Stimulated activated CD4-positive, alpha-beta T cell treated with anti-CD3 and anti-CD28 coated beads, TNF-alpha, amount 100 ng/mL, for 48 hours (primary cell): ENCODE measurements at regions not wholly inside any gene's neighbourhood (a gene's known extent, or its start where the extent isn't known, plus 50 kb on each side); places are given as distances from the start of the nearest gene placed in this dataset.

ENCODE experiments used
- DNase-seq, 3 donors: peaks; one replicate each; pipeline ENCODE4 v3.0.0-alpha.2; 2020; ENCODE audit warnings: low read depth in 3 of 3

GRCh38 chr4:137310593-137311490 lies 221.5 kb downstream of the PCDH18 start:
- no peak for DNase-seq

- no peak for DNase-seq
These were observed 222.1 kb downstream of the PCDH18 start for GRCh38 chr4:137310166-137310565.

GRCh38 chr4:137309424-137309823 lies 222.9 kb downstream of the PCDH18 start:
- DNase-seq, result no peak

- no peak for DNase-seq
These were observed 224.5 kb downstream of the PCDH18 start for GRCh38 chr4:137307806-137308205.

GRCh38 chr4:137300776-137301175 lies 231.5 kb downstream of the PCDH18 start:
- no peak for DNase-seq

GRCh38 chr4:137299281-137299680 lies 233.0 kb downstream of the PCDH18 start:
- no peak for DNase-seq

GRCh38 chr4:137293281-137293680 lies 239.0 kb downstream of the PCDH18 start:
- no peak for DNase-seq

- DNase-seq, result no peak
These were observed 248.6 kb downstream of the PCDH18 start for GRCh38 chr4:137283737-137284136.

GRCh38 chr4:137278431-137278830 lies 253.9 kb downstream of the PCDH18 start:
- DNase-seq, result no peak

- DNase-seq, result no peak
These were observed 257.9 kb downstream of the PCDH18 start for GRCh38 chr4:137274404-137274803.

GRCh38 chr4:137267024-137267423 lies 265.3 kb downstream of the PCDH18 start:
- DNase-seq, result no peak

GRCh38 chr4:137266511-137266910 lies 265.8 kb downstream of the PCDH18 start:
- DNase-seq, result no peak

- DNase-seq, result no peak
These were observed 269.1 kb downstream of the PCDH18 start for GRCh38 chr4:137263206-137263605.

- DNase-seq, result no peak
These were observed 278.3 kb downstream of the PCDH18 start for GRCh38 chr4:137253949-137254348.

- no peak for DNase-seq
These were observed 283.2 kb downstream of the PCDH18 start for GRCh38 chr4:137249112-137249511.

GRCh38 chr4:137238456-137239162 lies 293.7 kb downstream of the PCDH18 start:
- no peak for DNase-seq

GRCh38 chr4:137226900-137227299 lies 305.4 kb downstream of the PCDH18 start:
- DNase-seq, result no peak

GRCh38 chr4:137226221-137226620 lies 306.1 kb downstream of the PCDH18 start:
- no peak for DNase-seq

- no peak for DNase-seq
These were observed 318.7 kb downstream of the PCDH18 start for GRCh38 chr4:137213372-137214173.

GRCh38 chr4:137212601-137213000 lies 319.7 kb downstream of the PCDH18 start:
- no peak for DNase-seq

GRCh38 chr4:137209240-137209639 lies 323.1 kb downstream of the PCDH18 start:
- DNase-seq, result no peak

GRCh38 chr4:137206781-137207180 lies 325.5 kb downstream of the PCDH18 start:
- no peak for DNase-seq
